Lower leg skin (tissue), 3 donors: ENCODE measurements at regions not wholly inside any gene's neighbourhood (a gene's known extent, or its start where the extent isn't known, plus 50 kb on each side); places are given as distances from the start of the nearest gene placed in this dataset.

ENCODE experiments used
- POLR2A ChIP-seq, 2 donors: fragments of 450-650 bp; IDR thresholded peaks; one replicate each; pipeline ENCODE4 v1.6.1; 2016 to 2017; ENCODE audit warnings: antibody characterized with exemption in 2 of 2, mild to moderate bottlenecking in 1 of 2, moderate library complexity in 1 of 2
- TF ChIP-seq, protein P1 (sequence below), 3 donors: fragments of 450-650 bp; IDR thresholded peaks; one replicate each; pipeline ENCODE4 v1.5.1; 2016; ENCODE audit warnings: antibody characterized with exemption in 3 of 3, mild to moderate bottlenecking in 3 of 3, moderate library complexity in 2 of 3

- TF ChIP-seq, protein P1, sequence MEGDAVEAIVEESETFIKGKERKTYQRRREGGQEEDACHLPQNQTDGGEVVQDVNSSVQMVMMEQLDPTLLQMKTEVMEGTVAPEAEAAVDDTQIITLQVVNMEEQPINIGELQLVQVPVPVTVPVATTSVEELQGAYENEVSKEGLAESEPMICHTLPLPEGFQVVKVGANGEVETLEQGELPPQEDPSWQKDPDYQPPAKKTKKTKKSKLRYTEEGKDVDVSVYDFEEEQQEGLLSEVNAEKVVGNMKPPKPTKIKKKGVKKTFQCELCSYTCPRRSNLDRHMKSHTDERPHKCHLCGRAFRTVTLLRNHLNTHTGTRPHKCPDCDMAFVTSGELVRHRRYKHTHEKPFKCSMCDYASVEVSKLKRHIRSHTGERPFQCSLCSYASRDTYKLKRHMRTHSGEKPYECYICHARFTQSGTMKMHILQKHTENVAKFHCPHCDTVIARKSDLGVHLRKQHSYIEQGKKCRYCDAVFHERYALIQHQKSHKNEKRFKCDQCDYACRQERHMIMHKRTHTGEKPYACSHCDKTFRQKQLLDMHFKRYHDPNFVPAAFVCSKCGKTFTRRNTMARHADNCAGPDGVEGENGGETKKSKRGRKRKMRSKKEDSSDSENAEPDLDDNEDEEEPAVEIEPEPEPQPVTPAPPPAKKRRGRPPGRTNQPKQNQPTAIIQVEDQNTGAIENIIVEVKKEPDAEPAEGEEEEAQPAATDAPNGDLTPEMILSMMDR (IDR thresholded peaks at IDR 0.05) = no peak
- no peak for TF ChIP-seq POLR2A (IDR thresholded peaks at IDR 0.05)
Observed at GRCh38 chr6:1491025-1491424, 101.6 kb downstream of the FOXF2 start.
